Pancreas (tissue), 10 donors: ENCODE measurements at regions not wholly inside any gene's neighbourhood (a gene's known extent, or its start where the extent isn't known, plus 50 kb on each side); places are given as distances from the start of the nearest gene placed in this dataset.
A peak's percentile ranks its signal among the peaks of the same experiment; 100 is the strongest.

Source experiments
- ATAC-seq, 4 donors: fragments of 200-7000 bp; cut with Tn5 transposase; one replicate each; pipeline versions ENCODE4 v1.8.0 to v1.9.1; 2020; ENCODE audit warnings: mild to moderate bottlenecking in 4 of 4, moderate library complexity in 4 of 4
- DNase-seq, 6 donors: peaks; one replicate each; pipeline ENCODE4 v3.0.0-alpha.2; 2020
- FAIRE-seq: peaks from 2 replicates; lab custom pipeline; 2012; peaks lifted over from hg19 to GRCh38; lab: Jason Lieb, UNC
- H3K27ac ChIP-seq, 4 donors: fragments of 200-600 bp; sonication (generic); 1 replicate in 3 of 4; 2 replicates in 1 of 4; pipeline versions ENCODE4 v1.5.0 to v1.8.0; 2020
- H3K27me3 ChIP-seq, 4 donors: fragments of 200-600 bp; one replicate each; pipeline ENCODE4 v1.8.0; 2021
- H3K36me3 ChIP-seq, 3 donors: fragments of 200-600 bp; sonication (generic) in 1 of 3; one replicate each; pipeline versions ENCODE4 v1.5.0 to v1.8.0; 2020 to 2021
- H3K4me1 ChIP-seq, 3 donors: fragments of 200-600 bp; one replicate each; pipeline ENCODE4 v1.8.0; 2021
- H3K4me3 ChIP-seq, 4 donors: fragments of 200-600 bp; sonication (generic) in 2 of 4; one replicate each; pipeline versions ENCODE4 v1.5.0 to v1.8.0; 2020 to 2021
- H3K9me3 ChIP-seq, 4 donors: fragments of 200-600 bp; one replicate each; pipeline ENCODE4 v1.8.0; 2021
- WGBS, 2 donors: extraction: QIAGEN DNeasy Blood & Tissue Kit; methylation state at CpG; one replicate each; pipeline ENCODE4 v1.1.7; 2013; 5-methylcytosine and 5-hydroxymethylcytosine counted together
- intact Hi-C, 3 donors: fragments of 100-400 bp; cut with DNase I; formaldehyde crosslinking; loops; one replicate each; pipeline versions ENCODE4 v1.11.1 to v1.14.2; 2022
- TF ChIP-seq, protein P1 (sequence below), 4 donors: fragments of 200-600 bp; sonication (generic) in 3 of 4; IDR thresholded peaks; one replicate each; pipeline versions ENCODE4 v1.5.0 to v1.8.0; 2021; ENCODE audit warnings: antibody characterized with exemption in 4 of 4
- donor health status: healthy with polysubstance abuse.
- donor health status: DM: no; HTN: no; CAD: no; lungs with moderate emphysema.
- donor health status: DM: no; HTN: no; CAD: no.
- donor health status: control.
- donor health status: control.
- donor health status: Bipolar disorder and iron deficiency.
- donor health status: DM: yes; HTN: yes; CAD: no.
- donor health status: DM: no; HTN: no; CAD: no.
- donor health status: DM: no; HTN: no; CAD: no.
- donor health status: DM: yes; HTN: yes; CAD: no.

DNA sequence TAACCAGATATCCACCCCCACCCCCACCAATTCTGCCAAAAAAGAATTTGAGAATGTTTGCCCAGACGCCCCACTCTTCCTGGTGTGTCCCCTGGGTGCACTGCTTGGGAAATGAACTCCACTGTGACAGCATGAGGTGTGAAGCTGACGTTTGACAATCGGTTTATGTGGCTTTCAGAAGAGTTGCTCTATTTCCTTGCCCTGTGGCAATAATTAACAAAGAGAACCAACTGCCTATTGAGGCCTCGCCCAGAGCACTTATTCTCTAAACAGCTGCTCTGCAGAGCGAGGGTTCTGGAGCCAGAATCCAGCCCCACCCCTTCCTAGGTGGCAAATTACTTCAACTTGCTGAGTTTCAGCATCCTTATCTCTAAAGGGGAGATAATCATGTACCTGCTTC is 115.8 kb upstream of the SIX3 start:
- FAIRE-seq (no peak), DNase-seq (no peak), ATAC-seq (peak in 1 of 4 donors; percentile 21)
- 38 to 52% methylated on average over 5 of the region's 5 CpGs for WGBS, 2 donors
- H3K36me3 ChIP-seq, result no peaks in the 10 kb centered on the region
- H3K4me3 ChIP-seq, result no peak overlapping the region
- H3K4me1 ChIP-seq, result no peaks in the 10 kb centered on the region
- H3K27ac ChIP-seq, result no peak overlapping the region
- TF ChIP-seq, protein P1, sequence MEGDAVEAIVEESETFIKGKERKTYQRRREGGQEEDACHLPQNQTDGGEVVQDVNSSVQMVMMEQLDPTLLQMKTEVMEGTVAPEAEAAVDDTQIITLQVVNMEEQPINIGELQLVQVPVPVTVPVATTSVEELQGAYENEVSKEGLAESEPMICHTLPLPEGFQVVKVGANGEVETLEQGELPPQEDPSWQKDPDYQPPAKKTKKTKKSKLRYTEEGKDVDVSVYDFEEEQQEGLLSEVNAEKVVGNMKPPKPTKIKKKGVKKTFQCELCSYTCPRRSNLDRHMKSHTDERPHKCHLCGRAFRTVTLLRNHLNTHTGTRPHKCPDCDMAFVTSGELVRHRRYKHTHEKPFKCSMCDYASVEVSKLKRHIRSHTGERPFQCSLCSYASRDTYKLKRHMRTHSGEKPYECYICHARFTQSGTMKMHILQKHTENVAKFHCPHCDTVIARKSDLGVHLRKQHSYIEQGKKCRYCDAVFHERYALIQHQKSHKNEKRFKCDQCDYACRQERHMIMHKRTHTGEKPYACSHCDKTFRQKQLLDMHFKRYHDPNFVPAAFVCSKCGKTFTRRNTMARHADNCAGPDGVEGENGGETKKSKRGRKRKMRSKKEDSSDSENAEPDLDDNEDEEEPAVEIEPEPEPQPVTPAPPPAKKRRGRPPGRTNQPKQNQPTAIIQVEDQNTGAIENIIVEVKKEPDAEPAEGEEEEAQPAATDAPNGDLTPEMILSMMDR (IDR thresholded peaks at IDR 0.05), result no peak
- H3K9me3 ChIP-seq, result no peaks in the 10 kb centered on the region
- intact Hi-C loops, result no loop called here
- H3K27me3 ChIP-seq, result no peaks in the 10 kb centered on the region

GRCh38 chr2:44826601-44827000 is 114.9 kb upstream of the SIX3 start:
- ATAC-seq, result no peak
- TF ChIP-seq, protein P1 (IDR thresholded peaks at IDR 0.05), result no peak
- no peak overlapping the region for H3K4me3 ChIP-seq

GRCh38 chr2:44829771-44830170 is 111.7 kb upstream of the SIX3 start:
- Histone ChIP-seq H3K4me3 (no peak overlapping the region), H3K27me3 (no peaks in the 10 kb centered on the region), H3K27ac (no peak overlapping the region), H3K36me3 (no peaks in the 10 kb centered on the region), H3K9me3 (no peaks in the 10 kb centered on the region), H3K4me1 (no peaks in the 10 kb centered on the region)
- intact Hi-C loops, result no loop called here
- whole genome bisulfite sequencing, 2 donors, result 81 to 90% methylated on average over 7 of the region's 7 CpGs
- ATAC-seq (no peak), FAIRE-seq (no peak), DNase-seq (no peak)
- TF ChIP-seq, protein P1 (IDR thresholded peaks at IDR 0.05), result no peak

More at GRCh38 chr2:44826601-44827000, 114.9 kb upstream of the SIX3 start:
- no peaks in the 10 kb centered on the region for H3K27me3 ChIP-seq
- DNase-seq (no peak), FAIRE-seq (no peak)
- no peaks in the 10 kb centered on the region for H3K9me3 ChIP-seq
- H3K36me3 ChIP-seq, result no peaks in the 10 kb centered on the region
- intact Hi-C loops, result no loop called here
- H3K27ac ChIP-seq, result no peak overlapping the region
- no peaks in the 10 kb centered on the region for H3K4me1 ChIP-seq
- WGBS, 2 donors, result 84 to 85% methylated on average over 3 of the region's 3 CpGs

- H3K9me3 ChIP-seq, result no peaks in the 10 kb centered on the region
- DNase-seq, result no peak
- TF ChIP-seq, protein P1 (IDR thresholded peaks at IDR 0.05), result no peak
- ATAC-seq, result no peak
- intact Hi-C loops, result no loop called here
- no peaks in the 10 kb centered on the region for H3K27me3 ChIP-seq
- FAIRE-seq, result no peak
- no peak overlapping the region for H3K27ac ChIP-seq
- H3K4me1 ChIP-seq, result no peaks in the 10 kb centered on the region
- 74 to 81% methylated on average over 6 of the region's 6 CpGs for WGBS, 2 donors
- no peaks in the 10 kb centered on the region for H3K36me3 ChIP-seq
- H3K4me3 ChIP-seq, result no peak overlapping the region
Observed at GRCh38 chr2:44833171-44834069, 108.1 kb upstream of the SIX3 start.

DNA sequence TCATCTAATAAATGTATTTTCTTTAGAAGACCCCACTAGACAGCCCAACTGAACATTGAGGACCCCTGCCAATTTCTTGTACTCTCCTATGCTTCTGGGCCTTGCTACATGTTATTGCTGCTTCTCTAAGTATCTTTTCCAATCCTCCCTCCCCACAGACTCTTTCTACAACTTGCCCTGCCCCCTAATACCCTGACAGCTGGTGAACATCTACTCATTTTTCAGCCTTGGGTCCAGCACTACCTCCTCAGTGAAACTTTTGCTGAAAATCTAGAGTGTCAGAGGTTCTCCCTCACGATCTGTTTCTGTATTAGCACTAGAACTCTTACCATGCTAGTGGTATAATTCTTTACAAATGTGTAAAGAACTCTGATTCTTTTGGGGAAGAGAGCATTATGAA is 106.8 kb upstream of the SIX3 start:
- Histone ChIP-seq H3K9me3 (no peaks in the 10 kb centered on the region), H3K27ac (no peak overlapping the region), H3K4me3 (no peak overlapping the region), H3K27me3 (no peaks in the 10 kb centered on the region), H3K4me1 (no peaks in the 10 kb centered on the region), H3K36me3 (no peaks in the 10 kb centered on the region)
- ATAC-seq (no peak), FAIRE-seq (no peak), DNase-seq (no peak)
- WGBS, 2 donors, result 67 to 68% methylated on average over 1 of the region's 1 CpG
- intact Hi-C loops, result no loop called here
- TF ChIP-seq, protein P1 (IDR thresholded peaks at IDR 0.05), result no peak
